ENCODE measurements at regions not wholly inside any gene's neighbourhood (a gene's known extent, or its start where the extent isn't known, plus 50 kb on each side); places are given as distances from the start of the nearest gene placed in this dataset.

- H3K27ac Mint-ChIP-seq: no peak overlapping the region
- peaks cover 50% of the 10 kb centered on the region for H3K4me1 Mint-ChIP-seq (ENCODE audit: low read depth)
- peaks cover 8% of the 10 kb centered on the region for H3K9me3 Mint-ChIP-seq
- no peak for TF ChIP-seq CTCF (IDR thresholded peaks at IDR 0.05)
- H3K36me3 Mint-ChIP-seq (ENCODE audit: low read depth): peaks cover 20% of the 10 kb centered on the region
- H3K27me3 Mint-ChIP-seq (ENCODE audit: insufficient read depth): peaks cover 9% of the 10 kb centered on the region
- peak overlapping the region; percentile 70 for H3K4me3 Mint-ChIP-seq
- no peak for DNase-seq
Measured at GRCh38 chr16:85170066-85170491, 57.8 kb upstream of the CIBAR2 start.

GRCh38 chr16:85170590-85171003, 58.3 kb upstream of the CIBAR2 start:
- peaks cover 56% of the 10 kb centered on the region for H3K4me1 Mint-ChIP-seq (ENCODE audit: low read depth)

GRCh38 chr16:85171004-85171758, 58.9 kb upstream of the CIBAR2 start:
- Mint-ChIP-seq H3K36me3 (ENCODE audit: low read depth) (peaks cover 20% of the 10 kb centered on the region), H3K4me1 (ENCODE audit: low read depth) (peaks cover 61% of the 10 kb centered on the region), H3K9me3 (peaks cover 8% of the 10 kb centered on the region), H3K27ac (peak overlapping the region; percentile 98), H3K4me3 (peak overlapping the region; percentile 95), H3K27me3 (ENCODE audit: insufficient read depth) (peaks cover 8% of the 10 kb centered on the region)
- no peak for DNase-seq
- no peak for TF ChIP-seq CTCF (IDR thresholded peaks at IDR 0.05)

More at GRCh38 chr16:85170590-85171003, 58.3 kb upstream of the CIBAR2 start:
- DNase-seq: no peak
- Mint-ChIP-seq H3K36me3 (ENCODE audit: low read depth) (peaks cover 20% of the 10 kb centered on the region), H3K4me3 (peak overlapping the region; percentile 70), H3K9me3 (peaks cover 8% of the 10 kb centered on the region), H3K27me3 (ENCODE audit: insufficient read depth) (peaks cover 8% of the 10 kb centered on the region), H3K27ac (no peak overlapping the region)
- TF ChIP-seq CTCF (IDR thresholded peaks at IDR 0.05): no peak

- no peak for TF ChIP-seq CTCF (IDR thresholded peaks at IDR 0.05)
- Mint-ChIP-seq H3K36me3 (ENCODE audit: low read depth) (peaks cover 20% of the 10 kb centered on the region), H3K27me3 (ENCODE audit: insufficient read depth) (peaks cover 8% of the 10 kb centered on the region), H3K9me3 (peaks cover 8% of the 10 kb centered on the region), H3K4me3 (peak overlapping the region; percentile 95), H3K4me1 (ENCODE audit: low read depth) (peaks cover 63% of the 10 kb centered on the region), H3K27ac (peak overlapping the region; percentile 98)
- DNase-seq: no peak
Measured at GRCh38 chr16:85171759-85172454, 59.6 kb upstream of the CIBAR2 start.

GRCh38 chr16:85172455-85173145, 60.3 kb upstream of the CIBAR2 start:
- Mint-ChIP-seq H3K36me3 (ENCODE audit: low read depth) (peaks cover 20% of the 10 kb centered on the region), H3K27ac (peak overlapping the region; percentile 98), H3K9me3 (peaks cover 8% of the 10 kb centered on the region), H3K4me1 (ENCODE audit: low read depth) (peaks cover 70% of the 10 kb centered on the region), H3K4me3 (peak overlapping the region; percentile 95), H3K27me3 (ENCODE audit: insufficient read depth) (peaks cover 6% of the 10 kb centered on the region)
- peak; percentile 57 for DNase-seq
- TF ChIP-seq CTCF (IDR thresholded peaks at IDR 0.05): peak; percentile 77
